Mesothelial cell of epicardium (in vitro differentiated cells): ENCODE measurements at regions not wholly inside any gene's neighbourhood (a gene's known extent, or its start where the extent isn't known, plus 50 kb on each side); places are given as distances from the start of the nearest gene placed in this dataset.

ENCODE experiments used
- DNase-seq, 2 experiments: peaks; one replicate each; pipeline ENCODE4 v3.0.0; 2021; ENCODE audit warnings: low spot score in 2 of 2; ENCODE audit not compliant: unreplicated experiment in 2 of 2
- H3K27ac Mint-ChIP-seq: 2 replicates; pipeline ENCODE4 v1.8.0; 2021; ENCODE audit warnings: mixed read lengths
- H3K27me3 Mint-ChIP-seq: 2 replicates; pipeline ENCODE4 v1.8.0; 2021; ENCODE audit warnings: low read depth, mixed read lengths
- H3K36me3 Mint-ChIP-seq: 2 replicates; pipeline ENCODE4 v1.8.0; 2021; ENCODE audit warnings: mixed read lengths
- H3K4me1 Mint-ChIP-seq: 2 replicates; pipeline ENCODE4 v1.8.0; 2021; ENCODE audit warnings: mixed read lengths
- H3K4me3 Mint-ChIP-seq: 2 replicates; pipeline ENCODE4 v1.8.0; 2021; ENCODE audit warnings: mild to moderate bottlenecking, moderate library complexity, mixed read lengths
- H3K9me3 Mint-ChIP-seq: 2 replicates; pipeline ENCODE4 v1.8.0; 2021; ENCODE audit warnings: mixed read lengths
- TF ChIP-seq, protein P1 (sequence below): fragments of 200-600 bp; sonication (generic); IDR thresholded peaks from one replicate; pipeline ENCODE4 v1.5.0; 2021; ENCODE audit warnings: antibody characterized with exemption; ENCODE audit not compliant: unreplicated experiment

DNA sequence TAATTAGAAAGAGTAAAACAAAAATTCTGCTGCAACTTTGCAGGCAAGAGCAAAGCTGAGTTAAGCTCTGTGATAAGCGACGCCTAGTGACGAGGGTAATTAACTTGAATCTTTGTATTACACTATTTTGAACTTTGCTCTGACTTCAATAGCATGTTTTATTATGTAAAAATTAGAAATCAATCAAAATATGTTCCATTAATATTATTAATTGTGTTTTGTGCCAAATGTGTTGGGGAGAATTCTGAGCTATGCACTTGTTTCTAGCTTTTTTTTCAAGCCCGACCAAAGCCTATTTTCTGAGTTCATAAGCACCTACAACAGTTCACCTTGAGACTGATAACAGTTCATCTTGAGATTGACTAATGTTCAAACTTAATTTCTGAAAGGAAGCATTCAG lies 90.1 kb upstream of the PDE3A start:
- TF ChIP-seq, protein P1, sequence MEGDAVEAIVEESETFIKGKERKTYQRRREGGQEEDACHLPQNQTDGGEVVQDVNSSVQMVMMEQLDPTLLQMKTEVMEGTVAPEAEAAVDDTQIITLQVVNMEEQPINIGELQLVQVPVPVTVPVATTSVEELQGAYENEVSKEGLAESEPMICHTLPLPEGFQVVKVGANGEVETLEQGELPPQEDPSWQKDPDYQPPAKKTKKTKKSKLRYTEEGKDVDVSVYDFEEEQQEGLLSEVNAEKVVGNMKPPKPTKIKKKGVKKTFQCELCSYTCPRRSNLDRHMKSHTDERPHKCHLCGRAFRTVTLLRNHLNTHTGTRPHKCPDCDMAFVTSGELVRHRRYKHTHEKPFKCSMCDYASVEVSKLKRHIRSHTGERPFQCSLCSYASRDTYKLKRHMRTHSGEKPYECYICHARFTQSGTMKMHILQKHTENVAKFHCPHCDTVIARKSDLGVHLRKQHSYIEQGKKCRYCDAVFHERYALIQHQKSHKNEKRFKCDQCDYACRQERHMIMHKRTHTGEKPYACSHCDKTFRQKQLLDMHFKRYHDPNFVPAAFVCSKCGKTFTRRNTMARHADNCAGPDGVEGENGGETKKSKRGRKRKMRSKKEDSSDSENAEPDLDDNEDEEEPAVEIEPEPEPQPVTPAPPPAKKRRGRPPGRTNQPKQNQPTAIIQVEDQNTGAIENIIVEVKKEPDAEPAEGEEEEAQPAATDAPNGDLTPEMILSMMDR = no peak
- no peak for DNase-seq
- H3K36me3 Mint-ChIP-seq = no peaks in the 10 kb centered on the region
- H3K9me3 Mint-ChIP-seq = no peaks in the 10 kb centered on the region
- no peaks in the 10 kb centered on the region for H3K4me1 Mint-ChIP-seq
- no peaks in the 10 kb centered on the region for H3K27me3 Mint-ChIP-seq
- no peak overlapping the region for H3K4me3 Mint-ChIP-seq
- no peak overlapping the region for H3K27ac Mint-ChIP-seq

DNA sequence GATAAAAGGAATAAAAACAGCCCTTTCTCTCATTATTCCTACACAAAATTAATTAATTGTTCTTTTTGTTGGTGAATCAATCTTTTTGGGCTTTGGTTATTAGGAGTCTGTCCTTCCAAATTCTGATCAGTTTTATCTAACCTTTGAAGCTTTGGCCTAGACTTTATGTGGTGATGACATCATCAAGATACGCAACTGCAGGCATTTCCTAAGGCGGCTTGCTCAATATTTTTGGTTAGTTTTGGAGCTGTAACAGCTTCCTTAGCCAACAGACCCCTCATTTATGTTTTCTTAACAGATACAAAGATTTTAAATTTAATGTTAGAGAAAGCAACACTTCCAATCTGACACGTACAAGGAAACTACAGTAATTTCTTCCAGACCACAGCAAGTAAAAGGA lies 87.8 kb upstream of the PDE3A start:
- TF ChIP-seq, protein P1 = no peak
- H3K36me3 Mint-ChIP-seq = no peaks in the 10 kb centered on the region
- no peak overlapping the region for H3K4me3 Mint-ChIP-seq
- no peaks in the 10 kb centered on the region for H3K4me1 Mint-ChIP-seq
- no peak overlapping the region for H3K27ac Mint-ChIP-seq
- H3K27me3 Mint-ChIP-seq = no peaks in the 10 kb centered on the region
- H3K9me3 Mint-ChIP-seq = no peaks in the 10 kb centered on the region
- no peak for DNase-seq

DNA sequence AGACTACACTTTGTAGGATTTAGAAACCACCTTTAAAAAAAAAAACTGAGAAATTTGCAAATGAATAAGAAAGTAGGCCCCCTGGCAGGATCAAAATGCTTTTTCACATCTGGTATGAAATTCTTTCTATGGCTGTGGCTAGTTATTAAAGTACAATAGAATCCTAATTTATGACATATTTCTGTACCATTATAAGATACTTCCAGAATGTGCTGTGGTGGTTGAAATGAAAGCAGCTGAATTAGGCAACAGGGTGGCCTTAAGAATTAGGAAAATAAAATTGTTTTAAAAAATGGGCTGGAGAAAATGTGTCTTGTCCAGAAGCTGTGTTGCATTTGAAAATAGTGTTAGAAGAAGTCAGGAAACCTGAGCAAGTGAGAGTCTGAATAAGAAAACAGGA lies 85.9 kb upstream of the PDE3A start:
- H3K36me3 Mint-ChIP-seq = no peaks in the 10 kb centered on the region
- H3K4me1 Mint-ChIP-seq = no peaks in the 10 kb centered on the region
- DNase-seq = no peak
- H3K4me3 Mint-ChIP-seq = no peak overlapping the region
- no peak overlapping the region for H3K27ac Mint-ChIP-seq
- TF ChIP-seq, protein P1 = no peak
- H3K27me3 Mint-ChIP-seq = no peaks in the 10 kb centered on the region
- H3K9me3 Mint-ChIP-seq = peaks cover 12% of the 10 kb centered on the region

DNA sequence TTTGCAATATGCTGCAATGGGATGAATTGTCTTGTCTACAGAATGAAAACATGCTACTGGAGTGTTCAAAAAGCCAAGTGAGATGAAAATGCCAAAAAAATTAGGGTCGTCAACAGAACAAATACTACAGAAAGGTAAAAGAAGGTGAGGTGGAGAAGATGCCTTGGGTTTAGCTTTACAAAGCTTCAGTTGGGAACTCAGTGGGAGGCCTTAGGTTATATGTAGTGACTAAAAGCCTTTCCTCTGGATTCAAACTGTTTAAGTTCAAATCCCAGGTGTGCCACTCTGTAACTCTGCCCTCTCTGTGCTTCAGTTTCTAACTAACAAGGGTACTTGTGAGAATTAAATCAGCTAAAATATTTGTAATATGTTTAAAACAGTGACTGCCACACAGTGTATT lies 84.9 kb upstream of the PDE3A start:
- no peak for DNase-seq
- no peaks in the 10 kb centered on the region for H3K27me3 Mint-ChIP-seq
- no peaks in the 10 kb centered on the region for H3K4me1 Mint-ChIP-seq
- H3K36me3 Mint-ChIP-seq = no peaks in the 10 kb centered on the region
- H3K4me3 Mint-ChIP-seq = no peak overlapping the region
- H3K27ac Mint-ChIP-seq = no peak overlapping the region
- TF ChIP-seq, protein P1 = no peak
- peaks cover 19% of the 10 kb centered on the region for H3K9me3 Mint-ChIP-seq

DNA sequence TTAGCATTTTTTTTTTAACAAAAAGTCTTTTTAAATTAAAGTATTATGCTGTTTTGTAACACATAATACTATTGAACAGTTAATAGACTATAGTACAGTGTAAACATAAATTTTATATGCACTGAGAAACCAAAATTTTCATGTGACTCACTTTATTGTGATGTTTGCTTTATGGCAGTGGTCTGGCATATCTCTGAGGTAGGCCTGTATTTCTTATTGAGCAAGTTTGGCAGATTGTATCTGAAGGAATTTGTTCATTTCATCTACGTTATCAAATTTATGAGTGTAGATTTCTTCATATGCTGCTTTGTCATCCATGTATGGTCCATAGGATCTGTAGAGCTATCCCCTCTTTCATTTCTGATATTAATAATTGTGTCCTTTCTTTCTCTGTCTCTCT lies 78.8 kb upstream of the PDE3A start:
- Mint-ChIP-seq H3K36me3 (peaks cover 3% of the 10 kb centered on the region), H3K4me3 (no peak overlapping the region), H3K27ac (no peak overlapping the region), H3K9me3 (peaks cover 48% of the 10 kb centered on the region), H3K27me3 (no peaks in the 10 kb centered on the region), H3K4me1 (no peaks in the 10 kb centered on the region)
- DNase-seq = no peak
- TF ChIP-seq, protein P1 = no peak

DNA sequence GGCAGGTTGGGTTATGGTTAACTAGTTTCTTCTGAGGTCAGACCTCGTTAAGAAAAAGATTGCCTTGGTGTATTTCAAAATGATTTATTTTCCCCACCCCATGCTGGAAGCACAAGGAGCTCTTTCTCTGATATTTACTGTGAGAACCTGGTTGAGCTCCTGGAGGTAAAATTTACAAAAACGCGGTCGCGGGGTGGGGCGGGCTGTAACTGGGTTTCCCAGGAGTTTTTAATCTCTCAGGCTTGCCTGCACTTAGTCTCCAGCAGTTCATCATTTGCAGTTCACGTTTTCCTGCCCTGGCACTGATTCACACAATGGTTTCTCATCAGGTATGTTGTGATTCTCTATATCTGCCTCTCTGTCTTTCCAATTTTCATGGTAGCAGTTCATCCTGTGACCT lies 67.9 kb upstream of the PDE3A start:
- H3K27me3 Mint-ChIP-seq = no peaks in the 10 kb centered on the region
- TF ChIP-seq, protein P1 = no peak
- DNase-seq = no peak
- no peak overlapping the region for H3K27ac Mint-ChIP-seq
- peaks cover 41% of the 10 kb centered on the region for H3K9me3 Mint-ChIP-seq
- H3K4me3 Mint-ChIP-seq = no peak overlapping the region
- H3K36me3 Mint-ChIP-seq = peaks cover 6% of the 10 kb centered on the region
- peaks cover 6% of the 10 kb centered on the region for H3K4me1 Mint-ChIP-seq
